GM12872 (cell line): ENCODE measurements at regions not wholly inside any gene's neighbourhood (a gene's known extent, or its start where the extent isn't known, plus 50 kb on each side); places are given as distances from the start of the nearest gene placed in this dataset.

Source experiments
- CTCF ChIP-seq: IDR thresholded peaks from 3 replicates; pipeline ENCODE4 v1.5.1; 2011; ENCODE audit warnings: low read depth, mild to moderate bottlenecking, low read length, moderate library complexity; ENCODE audit not compliant: insufficient read depth

- no peak for TF ChIP-seq CTCF
Measured at GRCh38 chr18:64260810-64261209, 111.9 kb upstream of the LINC00305 start.

DNA sequence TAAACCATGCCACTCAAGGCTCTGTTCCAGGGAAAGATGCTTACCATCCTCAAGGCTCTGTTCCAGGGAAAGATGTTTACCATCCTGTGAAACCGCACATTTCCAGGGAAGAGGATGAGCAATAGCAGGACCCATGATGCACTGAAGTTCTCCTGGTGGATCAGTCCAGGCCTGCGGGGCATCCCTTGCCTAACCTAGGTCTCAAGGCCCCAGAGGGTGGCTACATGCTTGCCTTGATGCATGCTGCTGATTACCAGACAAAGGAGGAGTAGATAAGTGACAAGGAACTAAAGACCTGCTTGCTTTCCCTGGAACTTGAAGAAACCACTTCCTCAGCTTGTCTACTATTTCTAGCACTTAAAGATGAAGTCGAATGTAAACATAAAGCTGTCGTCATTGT lies 111.0 kb upstream of the LINC00305 start:
- no peak for TF ChIP-seq CTCF

GRCh38 chr18:64258111-64258650 lies 109.3 kb upstream of the LINC00305 start:
- TF ChIP-seq CTCF: no peak

GRCh38 chr18:64254399-64255093 lies 105.7 kb upstream of the LINC00305 start:
- no peak for TF ChIP-seq CTCF

- TF ChIP-seq CTCF: no peak
Measured at GRCh38 chr18:64253873-64254272, 105.0 kb upstream of the LINC00305 start.

DNA sequence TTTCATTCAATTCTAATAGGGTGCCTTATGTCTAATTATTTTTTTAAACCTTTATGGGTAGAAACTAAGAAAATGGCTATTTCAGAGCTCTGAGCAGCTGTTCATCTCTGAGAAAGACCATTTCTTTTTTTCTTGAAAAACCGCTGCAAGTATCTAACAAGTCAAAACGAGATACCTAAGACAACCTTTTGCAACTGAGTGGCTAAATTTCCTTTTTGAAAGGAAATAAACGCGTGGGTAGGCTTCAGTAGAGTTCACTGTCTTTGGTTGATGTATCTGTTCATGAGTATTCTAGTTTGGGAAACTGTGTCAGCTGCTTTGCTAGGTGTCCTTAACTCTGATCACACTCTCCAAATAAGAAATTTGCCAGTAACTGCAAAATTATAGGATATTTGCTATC lies 104.3 kb upstream of the LINC00305 start:
- TF ChIP-seq CTCF: no peak

DNA sequence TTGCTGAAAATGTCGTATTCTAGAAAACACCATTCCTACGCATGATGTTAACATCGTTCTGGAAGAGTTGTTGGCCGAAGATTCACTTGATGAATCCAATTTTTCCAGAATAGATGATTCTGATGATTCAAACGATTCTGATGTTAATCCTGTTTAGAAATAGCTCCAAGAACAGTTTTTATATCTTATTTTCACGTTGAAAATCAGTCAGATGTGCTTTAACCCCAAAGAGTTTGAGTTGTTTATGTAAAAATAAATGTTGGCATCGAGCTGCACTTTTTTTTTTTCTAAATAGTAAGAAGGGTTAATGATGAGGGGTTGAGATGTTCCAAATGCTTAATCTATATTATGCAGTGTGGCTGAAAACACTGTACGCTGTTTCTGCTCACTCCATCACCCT lies 99.9 kb upstream of the LINC00305 start:
- TF ChIP-seq CTCF: no peak
